IMR-90 (cell line): ENCODE measurements at regions not wholly inside any gene's neighbourhood (a gene's known extent, or its start where the extent isn't known, plus 50 kb on each side); places are given as distances from the start of the nearest gene placed in this dataset.

Experiments
- ATAC-seq: fragments of 200-7000 bp; cut with Tn5 transposase; 2 replicates; pipeline ENCODE4 v1.9.1; 2020; ENCODE audit warnings: low read depth, mild to moderate bottlenecking, moderate library complexity
- BruUV-seq: library from RNA; stranded (reverse); fragments of 400-500 nt; replicated peaks from 2 replicates; lab custom pipeline; 2021; lab: Mats Ljungman, UMichigan
- CTCF ChIA-PET: fragments of 300-600 bp; formaldehyde crosslinking; extraction: SDS; loops from one replicate; lab custom pipeline; 2021; ENCODE audit warnings: antibody characterized with exemption; lab: Yijun Ruan, JAX
- POLR2A ChIA-PET: fragments of 300-600 bp; sonication (Branson Sonifier 250); formaldehyde crosslinking; loops from one replicate; lab custom pipeline; 2022; ENCODE audit warnings: antibody characterized with exemption; ENCODE audit not compliant: unreplicated experiment; lab: Charles Lee
- DNase-seq: peaks from one replicate; pipeline ENCODE4 v3.0.0; 2013
- H2AFZ ChIP-seq: replicated peaks from 2 replicates; pipeline ENCODE3; 2013; ENCODE audit warnings: low read length, mild to moderate bottlenecking; ENCODE audit not compliant: poor library complexity
- H2AK5ac ChIP-seq: 2 replicates; pipeline ENCODE4 v1.6.1; 2013; ENCODE audit warnings: low read depth, low read length, inconsistent platforms
- H2AK9ac ChIP-seq: replicated peaks from 2 replicates; pipeline ENCODE3; 2013; ENCODE audit warnings: mild to moderate bottlenecking, low read depth, low read length, moderate library complexity; ENCODE audit not compliant: poor library complexity
- H2BK120ac ChIP-seq: 2 replicates; pipeline ENCODE4 v1.6.1; 2013; ENCODE audit warnings: low read depth, low read length, inconsistent platforms
- H2BK15ac ChIP-seq: 3 replicates; pipeline ENCODE4 v1.6.1; 2013; ENCODE audit warnings: low read depth, low read length, inconsistent platforms
- H2BK20ac ChIP-seq: 2 replicates; pipeline ENCODE4 v1.6.1; 2013; ENCODE audit warnings: low read depth, mild to moderate bottlenecking, inconsistent platforms, low read length, moderate library complexity
- H2BK5ac ChIP-seq: 2 replicates; pipeline ENCODE4 v1.6.1; 2013; ENCODE audit warnings: mild to moderate bottlenecking, low read depth, low read length, inconsistent platforms; ENCODE audit not compliant: poor library complexity, severe bottlenecking
- H3K14ac ChIP-seq: replicated peaks from 2 replicates; pipeline ENCODE4 v1.6.1; 2013; ENCODE audit warnings: low read depth, low read length, inconsistent platforms
- H3K18ac ChIP-seq: 2 replicates; pipeline ENCODE4 v1.6.1; 2013; ENCODE audit warnings: low read depth, low read length, control low read depth
- H3K23ac ChIP-seq: 2 replicates; pipeline ENCODE4 v1.6.1; 2013; ENCODE audit warnings: low read depth, low read length, inconsistent platforms
- H3K27ac ChIP-seq: 2 replicates; pipeline ENCODE4 v1.5.1; 2013; ENCODE audit warnings: mild to moderate bottlenecking, control low read depth, low read length; ENCODE audit not compliant: insufficient read depth
- H3K27me3 ChIP-seq: 2 replicates; pipeline ENCODE4 v1.6.1; 2013; ENCODE audit warnings: low read length; ENCODE audit not compliant: control insufficient read depth, insufficient read depth
- H3K36me3 ChIP-seq: 2 replicates; pipeline ENCODE4 v1.6.1; 2013; ENCODE audit warnings: low read length, mixed read lengths; ENCODE audit not compliant: control insufficient read depth, insufficient read depth
- H3K4ac ChIP-seq: 2 replicates; pipeline ENCODE4 v1.6.1; 2013; ENCODE audit warnings: low read depth, low read length, inconsistent platforms
- H3K4me1 ChIP-seq: 2 replicates; pipeline ENCODE4 v1.6.1; 2013; ENCODE audit warnings: low read length, mixed read lengths; ENCODE audit not compliant: control insufficient read depth, insufficient read depth
- H3K4me2 ChIP-seq: 2 replicates; pipeline ENCODE4 v1.6.1; 2013; ENCODE audit warnings: low read depth, mild to moderate bottlenecking, control low read depth, low read length, moderate library complexity
- H3K4me3 ChIP-seq: 2 replicates; pipeline ENCODE4 v1.5.1; 2013; ENCODE audit warnings: low read depth, mild to moderate bottlenecking, control low read depth, low read length, moderate library complexity; ENCODE audit not compliant: insufficient read depth
- H3K56ac ChIP-seq: 2 replicates; pipeline ENCODE4 v1.6.1; 2013; ENCODE audit warnings: low read length, inconsistent platforms; ENCODE audit not compliant: insufficient read depth; ENCODE audit errors: extremely low read depth
- H3K79me1 ChIP-seq, 2 experiments: 2 replicates each; pipeline ENCODE4 v1.6.1; 2013; ENCODE audit warnings: low read length in 2 of 2, inconsistent platforms in 1 of 2, low read depth in 1 of 2
- H3K9ac ChIP-seq: 2 replicates; pipeline ENCODE4 v1.6.1; 2013; ENCODE audit warnings: low read depth, low read length, control low read depth
- H3K9me1 ChIP-seq: 2 replicates; pipeline ENCODE4 v1.6.1; 2013; ENCODE audit warnings: low read length, inconsistent platforms; ENCODE audit not compliant: insufficient read depth
- H3K9me3 ChIP-seq: 2 replicates; pipeline ENCODE4 v1.6.1; 2013; ENCODE audit warnings: low read length; ENCODE audit not compliant: control insufficient read depth, insufficient read depth
- H4K20me1 ChIP-seq: 2 replicates; pipeline ENCODE4 v1.6.1; 2013; ENCODE audit warnings: low read length, inconsistent platforms; ENCODE audit not compliant: insufficient read depth
- H4K5ac ChIP-seq: 2 replicates; pipeline ENCODE4 v1.6.1; 2013; ENCODE audit warnings: mild to moderate bottlenecking, low read depth, low read length, control low read depth
- H4K8ac ChIP-seq, 2 experiments: 2 replicates each; pipeline ENCODE4 v1.6.1; 2013; ENCODE audit warnings: low read depth in 2 of 2, low read length in 2 of 2, control low read depth in 1 of 2, inconsistent platforms in 1 of 2
- H4K91ac ChIP-seq: 2 replicates; pipeline ENCODE4 v1.6.1; 2013; ENCODE audit warnings: low read depth, low read length, inconsistent platforms; ENCODE audit not compliant: insufficient read depth
- FOS ChIP-seq: fragments of 150-350 bp; IDR thresholded peaks from 2 replicates; pipeline ENCODE4 v1.6.1; 2016; ENCODE audit warnings: low read depth, low read length
- MAZ ChIP-seq: IDR thresholded peaks from 2 replicates; pipeline ENCODE4 v1.6.1; 2012; ENCODE audit warnings: low read depth, mild to moderate bottlenecking, low read length, improper control_type of control experiment, moderate library complexity, borderline replicate concordance
- WGBS, 2 experiments: methylation state at CpG; one replicate each; pipeline versions ENCODE4 v1.1.5 to v1.1.7; 2013; ENCODE audit warnings: missing lambda C conversion rate in 2 of 2; ENCODE audit not compliant: insufficient read length in 1 of 2; ENCODE audit errors: extremely low coverage in 2 of 2; 5-methylcytosine and 5-hydroxymethylcytosine counted together
- dilution Hi-C: fragments of 300-500 bp; cut with HindIII; formaldehyde crosslinking; loops from one replicate; pipeline ENCODE4 v1.14.3; 2018; ENCODE audit warnings: low sequenced_read_pairs; ENCODE audit not compliant: unreplicated experiment
- in situ Hi-C: fragments of 300-500 bp; cut with MboI; formaldehyde crosslinking; loops from 3 replicates; pipeline ENCODE4 v1.14.3; 2019; ENCODE audit warnings: low sequenced_read_pairs, inconsistent platforms, mixed read lengths
- intact Hi-C: fragments of 100-400 bp; cut with micrococcal nuclease; formaldehyde crosslinking; loops from 2 replicates; pipeline ENCODE4 v1.10.0; 2022

- Histone ChIP-seq H3K4me3 (no peak overlapping the region), H2AK9ac (no peak overlapping the region), H2AK5ac (no peak overlapping the region), H2BK5ac (no peak overlapping the region), H2BK15ac (no peak overlapping the region), H3K9ac (no peak overlapping the region), H3K27ac (no peak overlapping the region), H3K14ac (no peak overlapping the region), H3K9me1 (no peaks in the 10 kb centered on the region), H3K56ac (no peak overlapping the region), H3K27me3 (no peaks in the 10 kb centered on the region), H3K9me3 (peaks cover 6% of the 10 kb centered on the region; the same call in 1 of the 2 replicates), H4K20me1 (no peaks in the 10 kb centered on the region), H3K4me1 (no peaks in the 10 kb centered on the region), H3K23ac (no peak overlapping the region), H4K5ac (no peak overlapping the region), H4K91ac (no peak overlapping the region), H4K8ac (no peak overlapping the region), H2BK20ac (no peak overlapping the region), H3K18ac (no peak overlapping the region), H2BK120ac (no peak overlapping the region), H2AFZ (no peak overlapping the region), H3K4ac (no peak overlapping the region), H3K36me3 (no peaks in the 10 kb centered on the region), H3K79me1 (no peaks in the 10 kb centered on the region), H3K4me2 (no peak overlapping the region)
- ChIA-PET POLR2A (no interaction called here), CTCF (no interaction called here)
- intact Hi-C loops (no loop called here), in situ Hi-C loops (no loop called here), dilution Hi-C loops (no loop called here)
- BruUV-seq, result no TSS peak
- ATAC-seq, result no peak
- DNase-seq, result no peak
- WGBS, 2 experiments, result no CpG with 5 or more reads among the region's 5 CpGs
- TF ChIP-seq FOS (no peak), MAZ (no peak)
Measured at GRCh38 chr18:64991102-64991501, 759.7 kb upstream of the CDH7 start.
